Left ventricle myocardium inferior (tissue), 1 donor: ENCODE measurements at regions not wholly inside any gene's neighbourhood (a gene's known extent, or its start where the extent isn't known, plus 50 kb on each side); places are given as distances from the start of the nearest gene placed in this dataset.

ENCODE experiments used
- DNase-seq: peaks from one replicate; pipeline ENCODE4 v3.0.0-alpha.2; 2020
- H3K27ac ChIP-seq: fragments of 200-600 bp; replicated peaks from 2 replicates; pipeline ENCODE4 v1.8.0; 2021
- H3K27me3 ChIP-seq: fragments of 200-600 bp; 2 replicates; pipeline ENCODE4 v1.8.0; 2021; ENCODE audit warnings: low read depth
- H3K36me3 ChIP-seq: fragments of 200-600 bp; 2 replicates; pipeline ENCODE4 v1.8.0; 2021
- H3K4me1 ChIP-seq: fragments of 200-600 bp; 2 replicates; pipeline ENCODE4 v1.8.0; 2021
- H3K4me3 ChIP-seq: fragments of 200-600 bp; 2 replicates; pipeline ENCODE4 v1.8.0; 2021; ENCODE audit warnings: mild to moderate bottlenecking, moderate library complexity
- H3K9me3 ChIP-seq: fragments of 200-600 bp; replicated peaks from 2 replicates; pipeline ENCODE4 v1.8.0; 2021
- intact Hi-C: fragments of 100-400 bp; cut with micrococcal nuclease; formaldehyde crosslinking; loops from one replicate; pipeline ENCODE4 v1.11.0; 2022
- TF ChIP-seq, protein P1 (sequence below): fragments of 200-600 bp; IDR thresholded peaks from 2 replicates; pipeline ENCODE4 v1.8.0; 2021; ENCODE audit warnings: antibody characterized with exemption, mild to moderate bottlenecking, borderline replicate concordance
- donor health status: DM: no; HTN: yes; CAD: no; lungs with severe emphysema.

- no peak overlapping the region for H3K4me3 ChIP-seq
- no peak for DNase-seq
- no peak overlapping the region for H3K27ac ChIP-seq
- no peaks in the 10 kb centered on the region for H3K27me3 ChIP-seq
- H3K36me3 ChIP-seq: no peaks in the 10 kb centered on the region
- no peaks in the 10 kb centered on the region for H3K9me3 ChIP-seq
- TF ChIP-seq, protein P1, sequence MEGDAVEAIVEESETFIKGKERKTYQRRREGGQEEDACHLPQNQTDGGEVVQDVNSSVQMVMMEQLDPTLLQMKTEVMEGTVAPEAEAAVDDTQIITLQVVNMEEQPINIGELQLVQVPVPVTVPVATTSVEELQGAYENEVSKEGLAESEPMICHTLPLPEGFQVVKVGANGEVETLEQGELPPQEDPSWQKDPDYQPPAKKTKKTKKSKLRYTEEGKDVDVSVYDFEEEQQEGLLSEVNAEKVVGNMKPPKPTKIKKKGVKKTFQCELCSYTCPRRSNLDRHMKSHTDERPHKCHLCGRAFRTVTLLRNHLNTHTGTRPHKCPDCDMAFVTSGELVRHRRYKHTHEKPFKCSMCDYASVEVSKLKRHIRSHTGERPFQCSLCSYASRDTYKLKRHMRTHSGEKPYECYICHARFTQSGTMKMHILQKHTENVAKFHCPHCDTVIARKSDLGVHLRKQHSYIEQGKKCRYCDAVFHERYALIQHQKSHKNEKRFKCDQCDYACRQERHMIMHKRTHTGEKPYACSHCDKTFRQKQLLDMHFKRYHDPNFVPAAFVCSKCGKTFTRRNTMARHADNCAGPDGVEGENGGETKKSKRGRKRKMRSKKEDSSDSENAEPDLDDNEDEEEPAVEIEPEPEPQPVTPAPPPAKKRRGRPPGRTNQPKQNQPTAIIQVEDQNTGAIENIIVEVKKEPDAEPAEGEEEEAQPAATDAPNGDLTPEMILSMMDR: no peak
- peaks cover 2% of the 10 kb centered on the region for H3K4me1 ChIP-seq
- intact Hi-C loops: no loop called here
Observed at GRCh38 chr10:3584926-3585784, 199.9 kb downstream of the KLF6 start.

DNA sequence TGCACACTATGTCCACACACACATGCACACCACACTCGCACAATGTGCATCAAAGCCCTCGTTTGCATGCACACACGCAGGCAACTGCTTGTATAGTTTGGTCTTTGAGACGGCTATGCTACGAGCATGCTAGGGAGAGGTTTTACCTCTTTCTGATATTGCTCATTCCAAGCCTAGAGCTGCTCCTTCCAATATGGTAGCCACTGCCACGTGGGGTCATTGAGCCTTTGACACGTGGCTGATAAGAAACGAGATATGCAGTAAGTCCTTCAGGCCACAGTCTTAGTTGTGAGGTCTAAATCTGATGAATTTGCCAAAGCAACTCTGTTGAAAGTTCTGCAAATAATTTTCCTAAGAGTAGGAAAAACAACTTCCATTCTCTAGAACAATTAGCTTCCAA, 204.4 kb downstream of the KLF6 start:
- TF ChIP-seq, protein P1: no peak
- Histone ChIP-seq H3K27ac (no peak overlapping the region), H3K4me1 (peaks cover 15% of the 10 kb centered on the region), H3K9me3 (no peaks in the 10 kb centered on the region), H3K4me3 (no peak overlapping the region), H3K27me3 (no peaks in the 10 kb centered on the region), H3K36me3 (no peaks in the 10 kb centered on the region)
- intact Hi-C loops: no loop called here
- DNase-seq: no peak

- Histone ChIP-seq H3K4me3 (no peak overlapping the region), H3K9me3 (no peaks in the 10 kb centered on the region), H3K27ac (no peak overlapping the region), H3K4me1 (peaks cover 22% of the 10 kb centered on the region), H3K27me3 (no peaks in the 10 kb centered on the region), H3K36me3 (no peaks in the 10 kb centered on the region)
- TF ChIP-seq, protein P1: no peak
- intact Hi-C loops: no loop called here
- DNase-seq: no peak
Observed at GRCh38 chr10:3579845-3580244, 205.2 kb downstream of the KLF6 start.

- intact Hi-C loops: no loop called here
- no peak for DNase-seq
- no peak overlapping the region for H3K27ac ChIP-seq
Observed at GRCh38 chr10:3578682-3579081, 206.3 kb downstream of the KLF6 start.

DNA sequence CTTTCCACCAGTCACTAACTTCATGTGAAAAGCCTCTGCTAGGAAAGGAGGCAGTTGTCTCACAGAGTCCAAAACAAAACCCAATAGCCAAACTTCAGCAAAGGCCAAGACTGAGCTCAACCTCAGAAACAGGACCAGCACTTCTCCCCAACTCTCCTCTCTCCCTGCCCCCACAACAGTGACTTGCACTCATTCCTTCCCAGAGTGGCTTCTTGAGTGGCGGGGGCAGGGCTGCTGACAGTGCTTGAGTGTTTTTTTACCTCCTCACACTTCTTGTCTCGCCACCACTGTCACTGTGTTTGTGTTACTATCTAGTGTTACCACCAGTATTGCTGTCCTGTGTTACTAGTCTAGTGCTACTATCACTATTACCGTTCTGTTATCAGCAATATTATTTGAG, 206.8 kb downstream of the KLF6 start:
- Histone ChIP-seq H3K27ac (no peak overlapping the region), H3K36me3 (no peaks in the 10 kb centered on the region), H3K27me3 (no peaks in the 10 kb centered on the region), H3K4me3 (no peak overlapping the region), H3K4me1 (peaks cover 39% of the 10 kb centered on the region), H3K9me3 (no peaks in the 10 kb centered on the region)
- intact Hi-C loops: no loop called here
- TF ChIP-seq, protein P1: no peak
- DNase-seq: no peak

More at GRCh38 chr10:3578682-3579081, 206.3 kb downstream of the KLF6 start:
- Histone ChIP-seq H3K36me3 (no peaks in the 10 kb centered on the region), H3K9me3 (no peaks in the 10 kb centered on the region), H3K4me1 (peaks cover 34% of the 10 kb centered on the region), H3K4me3 (no peak overlapping the region), H3K27me3 (no peaks in the 10 kb centered on the region)
- TF ChIP-seq, protein P1: no peak
